ENCODE measurements at regions not wholly inside any gene's neighbourhood (a gene's known extent, or its start where the extent isn't known, plus 50 kb on each side); places are given as distances from the start of the nearest gene placed in this dataset.

- H3K27me3 ChIP-seq (ENCODE audit: insufficient read depth), result no peaks in the 10 kb centered on the region
- POLR2A ChIA-PET, result no interaction called here
- no peaks in the 10 kb centered on the region for H3K4me1 ChIP-seq (ENCODE audit: control insufficient read depth in 1 of 2, insufficient read depth in 2 of 2, low read depth in 1 of 2, low read length in 1 of 2)
- no peaks in the 10 kb centered on the region for H3K9me3 ChIP-seq
- no peaks in the 10 kb centered on the region for H4K20me1 ChIP-seq (ENCODE audit: insufficient read depth)
- no peak overlapping the region for H2AFZ ChIP-seq (ENCODE audit: low read depth)
- no peak for TF ChIP-seq TAF1 (IDR thresholded peaks at IDR 0.05; ENCODE audit: borderline replicate concordance, low read depth, low read length)
- TF ChIP-seq MEF2A (IDR thresholded peaks at IDR 0.05; ENCODE audit: borderline replicate concordance, low read depth), result no peak
- TF ChIP-seq GATA2 (CRISPR knock-in tag; IDR thresholded peaks at IDR 0.05), result no peak
- TF ChIP-seq RFX5 (IDR thresholded peaks at IDR 0.05; ENCODE audit: low read length), result no peak
- TF ChIP-seq PBX3 (IDR thresholded peaks at IDR 0.05), result no peak
- no peak for TF ChIP-seq SMC3 (IDR thresholded peaks at IDR 0.05; ENCODE audit: low read depth, low read length)
- TF ChIP-seq MAX (IDR thresholded peaks at IDR 0.05; ENCODE audit: low read depth), result no peak
- TF ChIP-seq SIN3A (IDR thresholded peaks at IDR 0.05; ENCODE audit: borderline replicate concordance, low read depth, low read length), result no peak
- TF ChIP-seq ELF1 (IDR thresholded peaks at IDR 0.05), result no peak
- no peak for TF ChIP-seq NFIC (IDR thresholded peaks at IDR 0.05; ENCODE audit: borderline replicate concordance)
- no peak overlapping the region for H3K4me3 ChIP-seq (ENCODE audit: low read depth in 2 of 2, low read length in 1 of 2)
- H3K9ac ChIP-seq, result no peak overlapping the region
- no peaks in the 10 kb centered on the region for H3K9me2 ChIP-seq
- no peak overlapping the region for H3K27ac ChIP-seq (ENCODE audit: low read depth in 2 of 2, low read length in 1 of 2)
- H3K79me2 ChIP-seq (ENCODE audit: insufficient read depth), result no peaks in the 10 kb centered on the region
- CTCF ChIA-PET, result interaction anchor here (1.2 kb wide), 1 partner anchor 17 kb away, joined by 3 read pairs; no protein-coding TSS in a partner anchor
- DNase-seq, result no peak
- H3K4me2 ChIP-seq, result no peak overlapping the region
- H3K36me3 ChIP-seq (replicated peaks in 1 of 2; ENCODE audit: control insufficient read depth in 1 of 2, insufficient read depth in 2 of 2, low read length in 1 of 2), result no peaks in the 10 kb centered on the region
- no peaks in the 10 kb centered on the region for H3F3A ChIP-seq (replicated peaks; ENCODE audit: insufficient read depth)
These were observed 246.8 kb downstream of the MSX2 start for GRCh38 chr5:174971210-174971609.

- no peaks in the 10 kb centered on the region for H3K9me2 ChIP-seq
- no peak overlapping the region for H3K9ac ChIP-seq
- H3F3A ChIP-seq (replicated peaks; ENCODE audit: insufficient read depth), result no peaks in the 10 kb centered on the region
- CTCF ChIA-PET, result interaction anchor here (1.2 kb wide), 1 partner anchor 16 kb away, joined by 3 read pairs; no protein-coding TSS in a partner anchor
- no peak overlapping the region for H2AFZ ChIP-seq (ENCODE audit: low read depth)
- POLR2A ChIA-PET, result no interaction called here
- DNase-seq, result no peak
- no peak overlapping the region for H3K27ac ChIP-seq (ENCODE audit: low read depth in 2 of 2, low read length in 1 of 2)
- H3K36me3 ChIP-seq (replicated peaks in 1 of 2; ENCODE audit: control insufficient read depth in 1 of 2, insufficient read depth in 2 of 2, low read length in 1 of 2), result no peaks in the 10 kb centered on the region
- H3K4me1 ChIP-seq (ENCODE audit: control insufficient read depth in 1 of 2, insufficient read depth in 2 of 2, low read depth in 1 of 2, low read length in 1 of 2), result no peaks in the 10 kb centered on the region
- H3K9me3 ChIP-seq, result no peaks in the 10 kb centered on the region
- no peak for TF ChIP-seq PBX3 (IDR thresholded peaks at IDR 0.05)
- TF ChIP-seq, protein P1, sequence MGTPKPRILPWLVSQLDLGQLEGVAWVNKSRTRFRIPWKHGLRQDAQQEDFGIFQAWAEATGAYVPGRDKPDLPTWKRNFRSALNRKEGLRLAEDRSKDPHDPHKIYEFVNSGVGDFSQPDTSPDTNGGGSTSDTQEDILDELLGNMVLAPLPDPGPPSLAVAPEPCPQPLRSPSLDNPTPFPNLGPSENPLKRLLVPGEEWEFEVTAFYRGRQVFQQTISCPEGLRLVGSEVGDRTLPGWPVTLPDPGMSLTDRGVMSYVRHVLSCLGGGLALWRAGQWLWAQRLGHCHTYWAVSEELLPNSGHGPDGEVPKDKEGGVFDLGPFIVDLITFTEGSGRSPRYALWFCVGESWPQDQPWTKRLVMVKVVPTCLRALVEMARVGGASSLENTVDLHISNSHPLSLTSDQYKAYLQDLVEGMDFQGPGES (IDR thresholded peaks at IDR 0.05; ENCODE audit: low read depth, low read length), result no peak
- no peak for TF ChIP-seq MAX (IDR thresholded peaks at IDR 0.05; ENCODE audit: low read depth)
- no peak for TF ChIP-seq TCF12 (IDR thresholded peaks at IDR 0.05)
- TF ChIP-seq NFIC (IDR thresholded peaks at IDR 0.05; ENCODE audit: borderline replicate concordance), result no peak
- TF ChIP-seq NRF1 (IDR thresholded peaks at IDR 0.05; ENCODE audit: low read depth, low read length), result no peak
- TF ChIP-seq SMC3 (IDR thresholded peaks at IDR 0.05; ENCODE audit: low read depth, low read length), result no peak
- TF ChIP-seq ELF1 (IDR thresholded peaks at IDR 0.05), result no peak
- TF ChIP-seq MEF2A (IDR thresholded peaks at IDR 0.05; ENCODE audit: borderline replicate concordance, low read depth), result no peak
- TF ChIP-seq CTCF (IDR thresholded peaks at IDR 0.05), result no peak
- 8% methylated on average over 4 of the region's 4 CpGs for WGBS (ENCODE audit: low lambda C conversion rate)
- no peaks in the 10 kb centered on the region for H4K20me1 ChIP-seq (ENCODE audit: insufficient read depth)
- no peaks in the 10 kb centered on the region for H3K27me3 ChIP-seq (ENCODE audit: insufficient read depth)
- H3K4me3 ChIP-seq (ENCODE audit: low read depth in 2 of 2, low read length in 1 of 2), result no peak overlapping the region
- H3K4me2 ChIP-seq, result no peak overlapping the region
- H3K79me2 ChIP-seq (ENCODE audit: insufficient read depth), result no peaks in the 10 kb centered on the region
These were observed 246.1 kb downstream of the MSX2 start for GRCh38 chr5:174970502-174970901.

All from SK-N-SH (cell line).